ENCODE measurements at regions not wholly inside any gene's neighbourhood (a gene's known extent, or its start where the extent isn't known, plus 50 kb on each side); places are given as distances from the start of the nearest gene placed in this dataset.

DNA sequence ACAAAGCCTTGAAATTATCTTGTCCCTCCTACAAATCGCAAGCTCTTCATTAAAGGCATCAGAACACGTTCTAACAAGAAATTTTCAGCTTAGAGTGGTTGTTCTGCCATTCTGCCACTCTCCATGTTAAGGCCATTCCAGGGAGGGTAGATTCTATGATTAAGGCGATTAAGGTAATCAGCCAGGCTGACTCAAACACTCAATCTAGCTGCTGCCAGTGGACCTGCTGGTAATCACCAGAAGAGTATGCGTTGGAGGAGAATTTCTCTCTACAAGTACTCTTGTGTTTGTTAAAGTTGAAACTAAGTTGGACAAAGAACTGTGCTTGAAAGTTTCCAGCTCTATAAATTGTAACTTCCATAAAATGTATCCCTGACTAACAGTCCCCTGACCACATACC, 149.2 kb upstream of the COL1A2 start:
- TF ChIP-seq CTCF (IDR thresholded peaks at IDR 0.05) (no peak), POLR2A (IDR thresholded peaks at IDR 0.05) (no peak)
